IMR-90 (cell line): ENCODE measurements at regions not wholly inside any gene's neighbourhood (a gene's known extent, or its start where the extent isn't known, plus 50 kb on each side); places are given as distances from the start of the nearest gene placed in this dataset.

Source experiments
- ATAC-seq: fragments of 200-7000 bp; cut with Tn5 transposase; 2 replicates; pipeline ENCODE4 v1.9.1; 2020; ENCODE audit warnings: low read depth, mild to moderate bottlenecking, moderate library complexity
- BruUV-seq: library from RNA; stranded (reverse); fragments of 400-500 nt; replicated peaks from 2 replicates; lab custom pipeline; 2021; lab: Mats Ljungman, UMichigan
- CTCF ChIA-PET: fragments of 300-600 bp; formaldehyde crosslinking; extraction: SDS; loops from one replicate; lab custom pipeline; 2021; ENCODE audit warnings: antibody characterized with exemption; lab: Yijun Ruan, JAX
- POLR2A ChIA-PET: fragments of 300-600 bp; sonication (Branson Sonifier 250); formaldehyde crosslinking; loops from one replicate; lab custom pipeline; 2022; ENCODE audit warnings: antibody characterized with exemption; ENCODE audit not compliant: unreplicated experiment; lab: Charles Lee
- DNase-seq: peaks from one replicate; pipeline ENCODE4 v3.0.0; 2013
- H2AFZ ChIP-seq: replicated peaks from 2 replicates; pipeline ENCODE3; 2013; ENCODE audit warnings: low read length, mild to moderate bottlenecking; ENCODE audit not compliant: poor library complexity
- H2AK5ac ChIP-seq: 2 replicates; pipeline ENCODE4 v1.6.1; 2013; ENCODE audit warnings: low read depth, low read length, inconsistent platforms
- H2AK9ac ChIP-seq: replicated peaks from 2 replicates; pipeline ENCODE3; 2013; ENCODE audit warnings: mild to moderate bottlenecking, low read depth, low read length, moderate library complexity; ENCODE audit not compliant: poor library complexity
- H2BK120ac ChIP-seq: 2 replicates; pipeline ENCODE4 v1.6.1; 2013; ENCODE audit warnings: low read depth, low read length, inconsistent platforms
- H2BK15ac ChIP-seq: 3 replicates; pipeline ENCODE4 v1.6.1; 2013; ENCODE audit warnings: low read depth, low read length, inconsistent platforms
- H2BK20ac ChIP-seq: 2 replicates; pipeline ENCODE4 v1.6.1; 2013; ENCODE audit warnings: low read depth, mild to moderate bottlenecking, inconsistent platforms, low read length, moderate library complexity
- H2BK5ac ChIP-seq: 2 replicates; pipeline ENCODE4 v1.6.1; 2013; ENCODE audit warnings: mild to moderate bottlenecking, low read depth, low read length, inconsistent platforms; ENCODE audit not compliant: poor library complexity, severe bottlenecking
- H3K14ac ChIP-seq: replicated peaks from 2 replicates; pipeline ENCODE4 v1.6.1; 2013; ENCODE audit warnings: low read depth, low read length, inconsistent platforms
- H3K18ac ChIP-seq: 2 replicates; pipeline ENCODE4 v1.6.1; 2013; ENCODE audit warnings: low read depth, low read length, control low read depth
- H3K23ac ChIP-seq: 2 replicates; pipeline ENCODE4 v1.6.1; 2013; ENCODE audit warnings: low read depth, low read length, inconsistent platforms
- H3K27ac ChIP-seq: 2 replicates; pipeline ENCODE4 v1.5.1; 2013; ENCODE audit warnings: mild to moderate bottlenecking, control low read depth, low read length; ENCODE audit not compliant: insufficient read depth
- H3K27me3 ChIP-seq: 2 replicates; pipeline ENCODE4 v1.6.1; 2013; ENCODE audit warnings: low read length; ENCODE audit not compliant: control insufficient read depth, insufficient read depth
- H3K36me3 ChIP-seq: 2 replicates; pipeline ENCODE4 v1.6.1; 2013; ENCODE audit warnings: low read length, mixed read lengths; ENCODE audit not compliant: control insufficient read depth, insufficient read depth
- H3K4ac ChIP-seq: 2 replicates; pipeline ENCODE4 v1.6.1; 2013; ENCODE audit warnings: low read depth, low read length, inconsistent platforms
- H3K4me1 ChIP-seq: 2 replicates; pipeline ENCODE4 v1.6.1; 2013; ENCODE audit warnings: low read length, mixed read lengths; ENCODE audit not compliant: control insufficient read depth, insufficient read depth
- H3K4me2 ChIP-seq: 2 replicates; pipeline ENCODE4 v1.6.1; 2013; ENCODE audit warnings: low read depth, mild to moderate bottlenecking, control low read depth, low read length, moderate library complexity
- H3K4me3 ChIP-seq: 2 replicates; pipeline ENCODE4 v1.5.1; 2013; ENCODE audit warnings: low read depth, mild to moderate bottlenecking, control low read depth, low read length, moderate library complexity; ENCODE audit not compliant: insufficient read depth
- H3K56ac ChIP-seq: 2 replicates; pipeline ENCODE4 v1.6.1; 2013; ENCODE audit warnings: low read length, inconsistent platforms; ENCODE audit not compliant: insufficient read depth; ENCODE audit errors: extremely low read depth
- H3K79me1 ChIP-seq, 2 experiments: 2 replicates each; pipeline ENCODE4 v1.6.1; 2013; ENCODE audit warnings: low read length in 2 of 2, inconsistent platforms in 1 of 2, low read depth in 1 of 2
- H3K9ac ChIP-seq: 2 replicates; pipeline ENCODE4 v1.6.1; 2013; ENCODE audit warnings: low read depth, low read length, control low read depth
- H3K9me1 ChIP-seq: 2 replicates; pipeline ENCODE4 v1.6.1; 2013; ENCODE audit warnings: low read length, inconsistent platforms; ENCODE audit not compliant: insufficient read depth
- H3K9me3 ChIP-seq: 2 replicates; pipeline ENCODE4 v1.6.1; 2013; ENCODE audit warnings: low read length; ENCODE audit not compliant: control insufficient read depth, insufficient read depth
- H4K20me1 ChIP-seq: 2 replicates; pipeline ENCODE4 v1.6.1; 2013; ENCODE audit warnings: low read length, inconsistent platforms; ENCODE audit not compliant: insufficient read depth
- H4K5ac ChIP-seq: 2 replicates; pipeline ENCODE4 v1.6.1; 2013; ENCODE audit warnings: mild to moderate bottlenecking, low read depth, low read length, control low read depth
- H4K8ac ChIP-seq, 2 experiments: 2 replicates each; pipeline ENCODE4 v1.6.1; 2013; ENCODE audit warnings: low read depth in 2 of 2, low read length in 2 of 2, control low read depth in 1 of 2, inconsistent platforms in 1 of 2
- H4K91ac ChIP-seq: 2 replicates; pipeline ENCODE4 v1.6.1; 2013; ENCODE audit warnings: low read depth, low read length, inconsistent platforms; ENCODE audit not compliant: insufficient read depth
- CHD1 ChIP-seq: IDR thresholded peaks from 2 replicates; pipeline ENCODE4 v1.6.1; 2012; ENCODE audit warnings: low read depth, low read length, improper control_type of control experiment
- MAZ ChIP-seq: IDR thresholded peaks from 2 replicates; pipeline ENCODE4 v1.6.1; 2012; ENCODE audit warnings: low read depth, mild to moderate bottlenecking, low read length, improper control_type of control experiment, moderate library complexity, borderline replicate concordance
- POLR2A ChIP-seq: IDR thresholded peaks from 2 replicates; pipeline ENCODE4 v1.6.1; 2012; ENCODE audit warnings: mild to moderate bottlenecking, low read depth, low read length
- SMC3 ChIP-seq: fragments of 150-350 bp; IDR thresholded peaks from 2 replicates; pipeline ENCODE4 v1.6.1; 2016; ENCODE audit warnings: low read depth, mild to moderate bottlenecking, antibody characterized with exemption, low read length, moderate library complexity
- WGBS, 2 experiments: methylation state at CpG; one replicate each; pipeline versions ENCODE4 v1.1.5 to v1.1.7; 2013; ENCODE audit warnings: missing lambda C conversion rate in 2 of 2; ENCODE audit not compliant: insufficient read length in 1 of 2; ENCODE audit errors: extremely low coverage in 2 of 2; 5-methylcytosine and 5-hydroxymethylcytosine counted together
- dilution Hi-C: fragments of 300-500 bp; cut with HindIII; formaldehyde crosslinking; loops from one replicate; pipeline ENCODE4 v1.14.3; 2018; ENCODE audit warnings: low sequenced_read_pairs; ENCODE audit not compliant: unreplicated experiment
- in situ Hi-C: fragments of 300-500 bp; cut with MboI; formaldehyde crosslinking; loops from 3 replicates; pipeline ENCODE4 v1.14.3; 2019; ENCODE audit warnings: low sequenced_read_pairs, inconsistent platforms, mixed read lengths
- intact Hi-C: fragments of 100-400 bp; cut with micrococcal nuclease; formaldehyde crosslinking; loops from 2 replicates; pipeline ENCODE4 v1.10.0; 2022

GRCh38 chr12:126147321-126147720, 1082.1 kb downstream of the AACS start:
- BruUV-seq = no TSS peak
- TF ChIP-seq SMC3 (no peak), CHD1 (no peak), MAZ (no peak), POLR2A (no peak)
- Histone ChIP-seq H3K9me1 (no peaks in the 10 kb centered on the region), H4K8ac (no peak overlapping the region), H3K4ac (no peak overlapping the region), H4K91ac (no peak overlapping the region), H3K4me3 (no peak overlapping the region), H3K14ac (no peak overlapping the region), H2AK9ac (no peak overlapping the region), H3K9ac (no peak overlapping the region), H4K20me1 (no peaks in the 10 kb centered on the region), H3K4me1 (no peaks in the 10 kb centered on the region), H3K18ac (no peak overlapping the region), H2BK20ac (no peak overlapping the region), H3K36me3 (no peaks in the 10 kb centered on the region), H2AFZ (no peak overlapping the region), H2BK15ac (no peak overlapping the region), H3K23ac (no peak overlapping the region), H3K4me2 (no peak overlapping the region), H3K27me3 (no peaks in the 10 kb centered on the region), H2BK5ac (no peak overlapping the region), H3K79me1 (no peaks in the 10 kb centered on the region), H3K27ac (no peak overlapping the region), H2BK120ac (no peak overlapping the region), H2AK5ac (no peak overlapping the region), H3K9me3 (peaks cover 15% of the 10 kb centered on the region), H3K56ac (no peak overlapping the region), H4K5ac (no peak overlapping the region)
- POLR2A ChIA-PET = no interaction called here
- dilution Hi-C loops (no loop called here), intact Hi-C loops (no loop called here), in situ Hi-C loops (no loop called here)
- DNase-seq (no peak), ATAC-seq (no peak)
- CTCF ChIA-PET = no interaction called here
- WGBS, 2 experiments = 33% methylated on average over 1 of the region's 1 CpG; no CpG with 5 or more reads in 1 of the 2 experiments
